Endodermal cell (in vitro differentiated cells): ENCODE measurements at regions not wholly inside any gene's neighbourhood (a gene's known extent, or its start where the extent isn't known, plus 50 kb on each side); places are given as distances from the start of the nearest gene placed in this dataset.
A peak's percentile ranks its signal among the peaks of the same experiment; 100 is the strongest.

ENCODE experiments used
- DNase-seq: peaks from one replicate; pipeline ENCODE4 v3.0.0-alpha.2; 2017
- H3K27ac ChIP-seq: 2 replicates; pipeline ENCODE4 v1.5.1; 2013; ENCODE audit warnings: mild to moderate bottlenecking, low read depth, low read length, moderate library complexity
- H3K27me3 ChIP-seq: 2 replicates; pipeline ENCODE4 v1.6.1; 2013; ENCODE audit warnings: mild to moderate bottlenecking, low read length, moderate library complexity; ENCODE audit not compliant: insufficient read depth, control insufficient read depth, poor library complexity, severe bottlenecking
- H3K36me3 ChIP-seq: 2 replicates; pipeline ENCODE4 v1.7.0; 2013; ENCODE audit warnings: mild to moderate bottlenecking, low read length, moderate library complexity; ENCODE audit not compliant: control insufficient read depth, insufficient read depth
- H3K4me1 ChIP-seq: one replicate; pipeline ENCODE4 v1.7.0; 2013; ENCODE audit warnings: low read length; ENCODE audit not compliant: control insufficient read depth, insufficient read depth
- H3K4me3 ChIP-seq: 2 replicates; pipeline ENCODE4 v1.5.1; 2013; ENCODE audit warnings: mild to moderate bottlenecking, low read length, moderate library complexity
- H3K9ac ChIP-seq: 2 replicates; pipeline ENCODE4 v1.6.1; 2013; ENCODE audit warnings: mild to moderate bottlenecking, low read length, moderate library complexity; ENCODE audit not compliant: poor library complexity, severe bottlenecking; ENCODE audit errors: extremely low read depth
- H3K9me3 ChIP-seq: 2 replicates; pipeline ENCODE4 v1.6.1; 2013; ENCODE audit warnings: mild to moderate bottlenecking, low read length, moderate library complexity; ENCODE audit not compliant: control insufficient read depth
- H3K27ac Mint-ChIP-seq: 2 replicates; pipeline ENCODE4 v1.8.0; 2020; ENCODE audit warnings: mixed read lengths
- H3K27me3 Mint-ChIP-seq: 2 replicates; pipeline ENCODE4 v1.8.0; 2021; ENCODE audit warnings: mild to moderate bottlenecking, mixed read lengths; ENCODE audit not compliant: insufficient read depth
- H3K36me3 Mint-ChIP-seq: 2 replicates; pipeline ENCODE4 v1.8.0; 2020; ENCODE audit warnings: low read depth, mixed read lengths
- H3K4me1 Mint-ChIP-seq: 2 replicates; pipeline ENCODE4 v1.8.0; 2020; ENCODE audit warnings: mixed read lengths
- H3K4me3 Mint-ChIP-seq: 2 replicates; pipeline ENCODE4 v1.8.0; 2020; ENCODE audit warnings: mild to moderate bottlenecking, moderate library complexity, mixed read lengths
- H3K9me3 Mint-ChIP-seq: 2 replicates; pipeline ENCODE4 v1.8.0; 2020; ENCODE audit warnings: mild to moderate bottlenecking, mixed read lengths
- WGBS, 2 experiments: methylation state at CpG; one replicate each; pipeline versions ENCODE4 v1.1.5 to v1.1.7; 2013; ENCODE audit warnings: missing lambda C conversion rate in 2 of 2, mixed read lengths in 1 of 2; ENCODE audit not compliant: insufficient coverage in 1 of 2, insufficient read length in 1 of 2; 5-methylcytosine and 5-hydroxymethylcytosine counted together
- TF ChIP-seq, protein P1 (sequence below): fragments of 200-600 bp; sonication (generic); conservative IDR thresholded peaks from 2 replicates; pipeline ENCODE4 v1.5.0; 2021; ENCODE audit warnings: antibody characterized with exemption, mild to moderate bottlenecking

DNA sequence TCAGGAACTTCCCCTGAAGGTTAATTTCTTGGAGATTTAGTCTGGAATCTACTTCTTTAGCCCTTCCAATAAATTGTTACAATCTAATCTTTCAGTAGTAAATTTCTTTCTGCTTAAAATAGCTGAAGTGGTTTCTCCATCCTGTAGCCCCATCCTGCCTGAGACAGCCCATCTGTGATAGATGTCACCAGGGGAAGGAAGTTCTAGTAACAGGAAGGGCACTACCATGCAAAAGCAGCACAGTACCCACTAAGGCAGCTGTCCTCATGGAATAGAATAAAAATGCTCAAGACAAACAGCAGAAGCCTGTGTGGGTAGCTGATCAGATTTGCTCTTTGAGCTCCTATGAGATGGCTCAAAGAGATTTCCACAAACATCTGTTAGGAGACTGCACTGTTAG is 1036.5 kb downstream of the SLITRK5 start:
- Mint-ChIP-seq H3K27me3 (no peaks in the 10 kb centered on the region), H3K9me3 (no peaks in the 10 kb centered on the region)

DNA sequence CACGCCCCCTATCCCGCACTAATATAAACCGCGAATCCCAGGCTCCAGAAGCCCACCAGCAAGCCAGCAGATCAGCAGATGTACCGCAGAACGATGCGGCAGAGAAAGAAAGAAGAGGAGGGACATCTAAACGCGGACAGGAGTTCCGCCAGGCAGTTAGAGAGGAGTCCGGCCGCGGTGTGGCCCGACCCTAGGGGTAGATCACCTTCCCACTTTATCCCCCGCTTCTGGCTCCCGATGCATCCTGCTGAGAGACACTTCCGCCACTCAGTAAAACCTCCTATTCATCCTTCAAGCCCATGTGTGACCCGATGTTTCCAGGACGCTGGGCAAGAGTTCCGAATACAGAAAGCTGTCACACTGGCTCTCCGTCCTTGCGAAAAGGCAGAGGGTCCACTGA is 1046.8 kb downstream of the SLITRK5 start:
- DNase-seq = no peak
- TF ChIP-seq, protein P1, sequence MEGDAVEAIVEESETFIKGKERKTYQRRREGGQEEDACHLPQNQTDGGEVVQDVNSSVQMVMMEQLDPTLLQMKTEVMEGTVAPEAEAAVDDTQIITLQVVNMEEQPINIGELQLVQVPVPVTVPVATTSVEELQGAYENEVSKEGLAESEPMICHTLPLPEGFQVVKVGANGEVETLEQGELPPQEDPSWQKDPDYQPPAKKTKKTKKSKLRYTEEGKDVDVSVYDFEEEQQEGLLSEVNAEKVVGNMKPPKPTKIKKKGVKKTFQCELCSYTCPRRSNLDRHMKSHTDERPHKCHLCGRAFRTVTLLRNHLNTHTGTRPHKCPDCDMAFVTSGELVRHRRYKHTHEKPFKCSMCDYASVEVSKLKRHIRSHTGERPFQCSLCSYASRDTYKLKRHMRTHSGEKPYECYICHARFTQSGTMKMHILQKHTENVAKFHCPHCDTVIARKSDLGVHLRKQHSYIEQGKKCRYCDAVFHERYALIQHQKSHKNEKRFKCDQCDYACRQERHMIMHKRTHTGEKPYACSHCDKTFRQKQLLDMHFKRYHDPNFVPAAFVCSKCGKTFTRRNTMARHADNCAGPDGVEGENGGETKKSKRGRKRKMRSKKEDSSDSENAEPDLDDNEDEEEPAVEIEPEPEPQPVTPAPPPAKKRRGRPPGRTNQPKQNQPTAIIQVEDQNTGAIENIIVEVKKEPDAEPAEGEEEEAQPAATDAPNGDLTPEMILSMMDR = no peak
- Mint-ChIP-seq H3K4me3 (peak overlapping the region; percentile 40), H3K4me1 (peaks cover 8% of the 10 kb centered on the region), H3K9me3 (no peaks in the 10 kb centered on the region), H3K36me3 (no peaks in the 10 kb centered on the region), H3K27me3 (peaks cover 3% of the 10 kb centered on the region), H3K27ac (no peak overlapping the region)
- no peak overlapping the region for H3K4me3 ChIP-seq
- no peaks in the 10 kb centered on the region for H3K27me3 ChIP-seq
- 94% methylated on average over 7 to 22 of the region's 22 CpGs for WGBS, 2 experiments
- no peaks in the 10 kb centered on the region for H3K4me1 ChIP-seq
- H3K36me3 ChIP-seq = no peaks in the 10 kb centered on the region
- H3K9ac ChIP-seq = no peak overlapping the region
- no peak overlapping the region for H3K27ac ChIP-seq
- no peaks in the 10 kb centered on the region for H3K9me3 ChIP-seq

More for the DNA sequence above, 1036.5 kb downstream of the SLITRK5 start:
- TF ChIP-seq, protein P1 = no peak
- Histone ChIP-seq H3K36me3 (no peaks in the 10 kb centered on the region), H3K27me3 (no peaks in the 10 kb centered on the region), H3K9me3 (no peaks in the 10 kb centered on the region), H3K4me1 (peaks cover 2% of the 10 kb centered on the region), H3K27ac (no peak overlapping the region), H3K9ac (no peak overlapping the region), H3K4me3 (no peak overlapping the region)
- DNase-seq = no peak
- H3K27ac Mint-ChIP-seq = no peak overlapping the region
- no peak overlapping the region for H3K4me3 Mint-ChIP-seq
- H3K4me1 Mint-ChIP-seq = peaks cover 22% of the 10 kb centered on the region
- H3K36me3 Mint-ChIP-seq = no peaks in the 10 kb centered on the region

DNA sequence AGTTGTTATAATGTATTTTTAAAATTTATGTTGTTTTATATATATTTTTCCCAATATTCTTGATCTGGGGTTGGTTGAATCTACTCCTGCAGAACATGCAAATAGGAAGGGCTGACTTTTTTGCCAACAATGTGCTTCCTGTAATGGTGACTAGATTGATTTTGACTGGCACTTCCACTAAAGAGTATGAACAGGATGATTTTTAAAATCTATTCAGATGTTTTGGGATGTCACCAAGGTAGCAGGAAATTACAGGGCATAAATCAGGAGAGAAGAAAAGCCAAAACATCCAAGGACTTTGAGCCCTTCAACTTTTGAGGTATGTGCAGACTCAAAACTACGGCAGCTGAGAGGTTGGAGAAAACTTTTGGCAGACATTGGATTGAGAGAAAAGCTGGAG is 1047.6 kb downstream of the SLITRK5 start:
- TF ChIP-seq, protein P1 = no peak
- 100% methylated on average over 1 of the region's 1 CpG for whole genome bisulfite sequencing, 2 experiments
- Histone ChIP-seq H3K9me3 (no peaks in the 10 kb centered on the region), H3K4me3 (no peak overlapping the region), H3K9ac (no peak overlapping the region), H3K27ac (no peak overlapping the region), H3K36me3 (no peaks in the 10 kb centered on the region), H3K27me3 (no peaks in the 10 kb centered on the region), H3K4me1 (no peaks in the 10 kb centered on the region)
- Mint-ChIP-seq H3K4me1 (peaks cover 3% of the 10 kb centered on the region), H3K27me3 (peaks cover 3% of the 10 kb centered on the region), H3K4me3 (no peak overlapping the region), H3K36me3 (no peaks in the 10 kb centered on the region), H3K9me3 (no peaks in the 10 kb centered on the region), H3K27ac (no peak overlapping the region)
- no peak for DNase-seq
